Smooth muscle cell (in vitro differentiated cells): ENCODE measurements at regions not wholly inside any gene's neighbourhood (a gene's known extent, or its start where the extent isn't known, plus 50 kb on each side); places are given as distances from the start of the nearest gene placed in this dataset.

ENCODE experiments used
- DNase-seq: peaks from one replicate; lab custom pipeline; 2025; ENCODE audit not compliant: unreplicated experiment; lab: John Stamatoyannopoulos, UW
- H2AFZ ChIP-seq: fragments of 200-600 bp; sonication (generic); 2 replicates; pipeline ENCODE4 v1.6.0; 2016; ENCODE audit warnings: antibody characterized with exemption, low read depth, mild to moderate bottlenecking
- H3F3A ChIP-seq: fragments of 200-600 bp; sonication (generic); 2 replicates; pipeline ENCODE4 v1.6.0; 2017; ENCODE audit warnings: antibody characterized with exemption, low read depth
- H3K27ac ChIP-seq: fragments of 200-600 bp; sonication (generic); 2 replicates; pipeline ENCODE4 v1.5.1; 2016; ENCODE audit warnings: low read depth, mild to moderate bottlenecking
- H3K27me3 ChIP-seq: fragments of 200-600 bp; sonication (generic); 2 replicates; pipeline ENCODE4 v1.6.1; 2016; ENCODE audit warnings: low read depth, mild to moderate bottlenecking
- H3K36me3 ChIP-seq: fragments of 200-600 bp; sonication (generic); 2 replicates; pipeline ENCODE4 v1.5.1; 2016; ENCODE audit warnings: low read depth
- H3K4me1 ChIP-seq: fragments of 200-600 bp; sonication (generic); 2 replicates; pipeline ENCODE4 v1.5.1; 2016; ENCODE audit warnings: low read depth
- H3K4me2 ChIP-seq: fragments of 200-600 bp; sonication (generic); 2 replicates; pipeline ENCODE4 v1.6.0; 2016; ENCODE audit warnings: mild to moderate bottlenecking
- H3K4me3 ChIP-seq: fragments of 200-600 bp; sonication (generic); 2 replicates; pipeline ENCODE4 v1.5.1; 2016; ENCODE audit warnings: mild to moderate bottlenecking
- H3K79me2 ChIP-seq: fragments of 200-600 bp; sonication (generic); 2 replicates; pipeline ENCODE4 v1.6.0; 2016; ENCODE audit warnings: low read depth, mild to moderate bottlenecking
- H3K9ac ChIP-seq: fragments of 200-600 bp; sonication (generic); 2 replicates; pipeline ENCODE4 v1.6.0; 2016; ENCODE audit warnings: low read depth
- H3K9me3 ChIP-seq: fragments of 200-600 bp; sonication (generic); replicated peaks from 2 replicates; pipeline ENCODE4 v1.5.1; 2016; ENCODE audit warnings: low read depth
- H4K20me1 ChIP-seq: fragments of 200-600 bp; sonication (generic); 2 replicates; pipeline ENCODE4 v1.6.0; 2016; ENCODE audit warnings: low read depth
- WGBS: methylation state at CpG from one replicate; pipeline ENCODE4 v1.1.7; 2016; ENCODE audit warnings: low lambda C conversion rate; 5-methylcytosine and 5-hydroxymethylcytosine counted together
- TF ChIP-seq, protein P1 (sequence below): fragments of 200-600 bp; sonication (generic); IDR thresholded peaks from 2 replicates; pipeline ENCODE4 v1.5.1; 2017; ENCODE audit warnings: borderline replicate concordance, mild to moderate bottlenecking, antibody characterized with exemption; ENCODE audit not compliant: insufficient read depth, poor library complexity, severe bottlenecking

DNA sequence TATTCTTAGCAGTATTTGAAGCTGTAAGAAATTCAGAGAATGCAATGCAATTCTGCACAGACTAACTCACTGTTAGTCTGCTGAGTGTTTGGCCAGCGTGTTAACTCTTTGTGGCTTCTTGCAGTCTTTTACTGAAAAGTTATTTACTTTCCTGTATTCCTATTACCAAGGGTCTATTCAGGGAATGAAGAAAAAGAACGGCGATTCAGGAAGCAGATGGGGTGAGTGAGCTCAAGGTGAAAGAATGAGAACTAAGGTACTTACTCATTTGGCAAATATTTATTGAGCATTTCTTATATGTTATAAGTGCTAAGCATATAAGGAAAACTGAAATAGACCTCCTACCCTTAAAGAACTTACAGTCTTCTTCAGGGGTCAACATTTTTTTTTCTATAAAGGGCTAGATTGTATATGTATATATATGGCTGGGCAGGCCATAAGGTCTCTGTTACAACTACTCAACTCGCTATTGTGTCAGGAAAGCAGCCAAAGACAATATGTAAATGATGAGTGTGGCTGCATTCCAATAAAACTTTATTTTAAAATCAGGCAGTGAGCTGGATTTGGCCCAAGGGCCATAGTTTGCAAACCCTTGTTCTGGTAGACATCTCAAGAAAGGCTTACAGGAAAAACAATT, 271.9 kb upstream of the GADL1 start:
- Histone ChIP-seq H3K36me3 (no peaks in the 10 kb centered on the region), H2AFZ (no peak overlapping the region), H3K4me2 (peak overlapping the region; percentile 74), H3K27me3 (no peaks in the 10 kb centered on the region), H3K4me3 (peak overlapping the region; percentile 3), H4K20me1 (no peaks in the 10 kb centered on the region), H3K27ac (peak overlapping the region; percentile 44), H3F3A (peaks cover 12% of the 10 kb centered on the region), H3K9me3 (no peaks in the 10 kb centered on the region), H3K79me2 (no peaks in the 10 kb centered on the region), H3K4me1 (peaks cover 19% of the 10 kb centered on the region), H3K9ac (no peak overlapping the region)
- 32% methylated on average over 4 of the region's 4 CpGs for WGBS
- DNase-seq: no peak
- TF ChIP-seq, protein P1, sequence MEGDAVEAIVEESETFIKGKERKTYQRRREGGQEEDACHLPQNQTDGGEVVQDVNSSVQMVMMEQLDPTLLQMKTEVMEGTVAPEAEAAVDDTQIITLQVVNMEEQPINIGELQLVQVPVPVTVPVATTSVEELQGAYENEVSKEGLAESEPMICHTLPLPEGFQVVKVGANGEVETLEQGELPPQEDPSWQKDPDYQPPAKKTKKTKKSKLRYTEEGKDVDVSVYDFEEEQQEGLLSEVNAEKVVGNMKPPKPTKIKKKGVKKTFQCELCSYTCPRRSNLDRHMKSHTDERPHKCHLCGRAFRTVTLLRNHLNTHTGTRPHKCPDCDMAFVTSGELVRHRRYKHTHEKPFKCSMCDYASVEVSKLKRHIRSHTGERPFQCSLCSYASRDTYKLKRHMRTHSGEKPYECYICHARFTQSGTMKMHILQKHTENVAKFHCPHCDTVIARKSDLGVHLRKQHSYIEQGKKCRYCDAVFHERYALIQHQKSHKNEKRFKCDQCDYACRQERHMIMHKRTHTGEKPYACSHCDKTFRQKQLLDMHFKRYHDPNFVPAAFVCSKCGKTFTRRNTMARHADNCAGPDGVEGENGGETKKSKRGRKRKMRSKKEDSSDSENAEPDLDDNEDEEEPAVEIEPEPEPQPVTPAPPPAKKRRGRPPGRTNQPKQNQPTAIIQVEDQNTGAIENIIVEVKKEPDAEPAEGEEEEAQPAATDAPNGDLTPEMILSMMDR: no peak

DNA sequence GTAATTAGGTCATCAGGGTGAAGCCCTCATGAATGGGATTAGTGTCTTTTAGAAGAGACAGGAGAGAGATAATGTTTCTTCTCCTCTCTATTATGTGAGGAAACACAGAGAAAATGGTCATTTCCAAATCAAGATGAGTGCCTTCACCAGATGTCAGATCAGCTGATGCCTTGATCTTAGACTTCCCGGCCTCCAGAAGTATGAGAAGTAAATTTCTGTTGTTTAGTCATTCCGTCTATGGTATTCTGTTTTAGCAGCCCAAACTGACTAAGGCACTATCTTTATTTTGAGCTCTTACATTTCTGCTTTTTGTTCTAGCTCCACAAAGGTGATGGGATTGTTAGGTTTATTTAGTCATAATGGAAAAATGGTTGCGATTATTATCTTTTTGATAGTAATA, 273.2 kb upstream of the GADL1 start:
- Histone ChIP-seq H3K9ac (no peak overlapping the region), H4K20me1 (no peaks in the 10 kb centered on the region), H3K27ac (no peak overlapping the region), H3K27me3 (no peaks in the 10 kb centered on the region), H3K79me2 (no peaks in the 10 kb centered on the region), H3K36me3 (no peaks in the 10 kb centered on the region), H3F3A (peaks cover 12% of the 10 kb centered on the region), H3K4me3 (no peak overlapping the region), H2AFZ (no peak overlapping the region), H3K4me1 (peaks cover 19% of the 10 kb centered on the region), H3K4me2 (no peak overlapping the region), H3K9me3 (no peaks in the 10 kb centered on the region)
- WGBS: 85% methylated on average over 3 of the region's 3 CpGs
- TF ChIP-seq, protein P1: no peak
- DNase-seq: no peak

DNA sequence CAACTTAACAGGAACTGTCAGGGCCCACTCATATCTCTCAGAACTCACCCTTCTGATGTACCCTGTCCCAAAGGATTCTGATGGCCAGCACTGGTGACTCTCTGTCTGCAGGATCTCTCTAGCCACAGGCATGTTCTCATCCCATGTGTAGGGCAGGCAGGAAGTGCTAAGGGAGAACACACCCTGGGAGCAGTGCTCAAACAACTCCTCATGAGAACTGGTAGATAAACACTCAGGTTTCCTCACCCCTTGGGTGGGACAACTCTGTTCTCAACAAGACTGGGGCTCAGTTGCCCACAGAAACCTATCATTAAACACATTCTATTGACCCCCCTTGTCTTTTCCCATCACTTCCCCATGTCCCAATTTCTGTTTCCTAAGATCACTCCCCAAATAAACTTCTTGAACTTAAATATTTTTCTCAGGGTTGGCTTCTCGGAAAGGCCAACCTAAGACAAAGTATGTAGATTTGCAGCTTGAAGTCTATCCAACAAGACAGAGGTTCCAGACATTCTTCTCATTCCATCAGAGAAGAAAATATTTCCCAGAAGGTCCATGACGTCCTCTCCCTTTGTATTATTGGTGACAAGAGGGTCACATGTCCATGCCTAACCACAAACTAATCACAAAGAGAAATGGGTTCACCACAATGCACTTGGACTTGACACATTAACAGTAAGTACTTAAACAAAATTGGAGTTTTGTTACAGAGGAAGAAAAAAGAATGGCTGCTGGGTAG, 276.6 kb upstream of the GADL1 start:
- TF ChIP-seq, protein P1: no peak
- Histone ChIP-seq H4K20me1 (no peaks in the 10 kb centered on the region), H3K4me1 (peaks cover 8% of the 10 kb centered on the region), H3K27me3 (no peaks in the 10 kb centered on the region), H3F3A (peaks cover 10% of the 10 kb centered on the region), H3K9me3 (no peaks in the 10 kb centered on the region), H2AFZ (peak overlapping the region; percentile 33), H3K9ac (no peak overlapping the region), H3K4me3 (no peak overlapping the region), H3K27ac (peak overlapping the region; percentile 72), H3K79me2 (no peaks in the 10 kb centered on the region), H3K4me2 (peak overlapping the region; percentile 6), H3K36me3 (no peaks in the 10 kb centered on the region)
- 51% methylated on average over 2 of the region's 2 CpGs for WGBS
- DNase-seq: no peak
